ENCODE measurements at regions not wholly inside any gene's neighbourhood (a gene's known extent, or its start where the extent isn't known, plus 50 kb on each side); places are given as distances from the start of the nearest gene placed in this dataset.

GRCh38 chr7:19871102-19871501 lies 97.7 kb upstream of the TMEM196 start:
- Histone ChIP-seq H3K9me3 (no peaks in the 10 kb centered on the region), H3K36me3 (no peaks in the 10 kb centered on the region), H3K27ac (no peak overlapping the region), H3K4me1 (no peaks in the 10 kb centered on the region), H3K4me3 (no peak overlapping the region), H3K27me3 (no peaks in the 10 kb centered on the region)
- DNase-seq: no peak
- intact Hi-C loops (cut with DNase I; ENCODE audit: low total_unique reads): no loop called here
- TF ChIP-seq POLR2A (IDR thresholded peaks at IDR 0.05): no peak
- TF ChIP-seq, protein P1, sequence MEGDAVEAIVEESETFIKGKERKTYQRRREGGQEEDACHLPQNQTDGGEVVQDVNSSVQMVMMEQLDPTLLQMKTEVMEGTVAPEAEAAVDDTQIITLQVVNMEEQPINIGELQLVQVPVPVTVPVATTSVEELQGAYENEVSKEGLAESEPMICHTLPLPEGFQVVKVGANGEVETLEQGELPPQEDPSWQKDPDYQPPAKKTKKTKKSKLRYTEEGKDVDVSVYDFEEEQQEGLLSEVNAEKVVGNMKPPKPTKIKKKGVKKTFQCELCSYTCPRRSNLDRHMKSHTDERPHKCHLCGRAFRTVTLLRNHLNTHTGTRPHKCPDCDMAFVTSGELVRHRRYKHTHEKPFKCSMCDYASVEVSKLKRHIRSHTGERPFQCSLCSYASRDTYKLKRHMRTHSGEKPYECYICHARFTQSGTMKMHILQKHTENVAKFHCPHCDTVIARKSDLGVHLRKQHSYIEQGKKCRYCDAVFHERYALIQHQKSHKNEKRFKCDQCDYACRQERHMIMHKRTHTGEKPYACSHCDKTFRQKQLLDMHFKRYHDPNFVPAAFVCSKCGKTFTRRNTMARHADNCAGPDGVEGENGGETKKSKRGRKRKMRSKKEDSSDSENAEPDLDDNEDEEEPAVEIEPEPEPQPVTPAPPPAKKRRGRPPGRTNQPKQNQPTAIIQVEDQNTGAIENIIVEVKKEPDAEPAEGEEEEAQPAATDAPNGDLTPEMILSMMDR (IDR thresholded peaks at IDR 0.05): no peak

DNA sequence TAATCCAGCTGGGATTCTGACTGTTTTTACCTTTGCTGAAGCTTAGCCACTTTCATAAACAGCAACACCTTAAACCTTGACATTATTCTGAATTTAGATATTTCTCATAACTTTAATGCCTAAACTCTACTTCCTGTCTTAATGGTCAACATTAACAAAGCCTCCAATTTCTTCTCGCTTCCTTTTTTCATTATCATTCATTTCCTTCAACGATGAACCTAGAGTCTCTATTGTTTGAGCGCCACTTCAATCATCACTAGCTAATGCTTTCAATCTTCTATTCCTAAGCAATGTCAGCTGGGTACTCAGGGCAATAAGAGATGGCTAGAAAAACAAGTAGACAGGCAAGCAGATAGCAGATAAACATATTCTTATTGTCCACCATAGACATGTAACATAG lies 96.6 kb upstream of the TMEM196 start:
- no peaks in the 10 kb centered on the region for H3K9me3 ChIP-seq
- intact Hi-C loops (cut with DNase I; ENCODE audit: low total_unique reads): no loop called here
- H3K36me3 ChIP-seq: no peaks in the 10 kb centered on the region

GRCh38 chr7:19853261-19853832 lies 79.9 kb upstream of the TMEM196 start:
- Histone ChIP-seq H3K36me3 (no peaks in the 10 kb centered on the region), H3K27me3 (no peaks in the 10 kb centered on the region), H3K4me3 (no peak overlapping the region), H3K4me1 (no peaks in the 10 kb centered on the region), H3K27ac (no peak overlapping the region), H3K9me3 (no peaks in the 10 kb centered on the region)
- TF ChIP-seq, protein P1 (IDR thresholded peaks at IDR 0.05): no peak
- no peak for TF ChIP-seq POLR2A (IDR thresholded peaks at IDR 0.05)
- intact Hi-C loops (cut with DNase I; ENCODE audit: low total_unique reads): no loop called here
- no peak for DNase-seq

More for the DNA sequence above, 96.6 kb upstream of the TMEM196 start:
- H3K27me3 ChIP-seq: no peaks in the 10 kb centered on the region
- H3K4me1 ChIP-seq: no peaks in the 10 kb centered on the region
- no peak for DNase-seq
- H3K27ac ChIP-seq: no peak overlapping the region
- H3K4me3 ChIP-seq: no peak overlapping the region
- no peak for TF ChIP-seq POLR2A (IDR thresholded peaks at IDR 0.05)
- TF ChIP-seq, protein P1 (IDR thresholded peaks at IDR 0.05): no peak

- Histone ChIP-seq H3K27me3 (no peaks in the 10 kb centered on the region), H3K9me3 (no peaks in the 10 kb centered on the region), H3K4me1 (no peaks in the 10 kb centered on the region), H3K27ac (no peak overlapping the region), H3K36me3 (no peaks in the 10 kb centered on the region), H3K4me3 (no peak overlapping the region)
- no peak for DNase-seq
- TF ChIP-seq, protein P1 (IDR thresholded peaks at IDR 0.05): no peak
- no peak for TF ChIP-seq POLR2A (IDR thresholded peaks at IDR 0.05)
- intact Hi-C loops (cut with DNase I; ENCODE audit: low total_unique reads): no loop called here
Measured at GRCh38 chr7:19852192-19852591, 78.8 kb upstream of the TMEM196 start.

DNA sequence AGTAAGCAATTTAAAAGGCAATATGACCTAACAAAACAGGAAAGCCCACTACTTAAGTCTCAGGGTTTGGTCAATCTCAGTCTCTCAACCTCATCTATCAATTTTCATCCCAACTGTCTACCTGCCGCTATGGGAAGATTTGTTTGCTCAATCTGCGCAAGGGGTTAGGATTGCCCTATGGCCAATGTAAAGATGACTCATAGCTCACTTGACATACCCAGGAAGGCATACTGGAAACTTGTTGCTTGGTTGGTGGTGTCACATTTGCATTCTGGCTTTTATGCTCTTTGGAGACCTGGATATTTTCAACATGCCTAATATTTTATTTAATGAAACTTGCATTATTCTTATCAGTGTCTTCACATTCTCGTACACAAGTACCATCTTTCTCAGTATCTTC lies 78.1 kb upstream of the TMEM196 start:
- H3K4me1 ChIP-seq: no peaks in the 10 kb centered on the region
- H3K9me3 ChIP-seq: no peaks in the 10 kb centered on the region
- no peaks in the 10 kb centered on the region for H3K27me3 ChIP-seq
- intact Hi-C loops (cut with DNase I; ENCODE audit: low total_unique reads): no loop called here
- no peak overlapping the region for H3K27ac ChIP-seq
- TF ChIP-seq POLR2A (IDR thresholded peaks at IDR 0.05): no peak
- TF ChIP-seq, protein P1 (IDR thresholded peaks at IDR 0.05): no peak
- no peak overlapping the region for H3K4me3 ChIP-seq
- DNase-seq: no peak
- H3K36me3 ChIP-seq: no peaks in the 10 kb centered on the region
